ENCODE measurements at regions not wholly inside any gene's neighbourhood (a gene's known extent, or its start where the extent isn't known, plus 50 kb on each side); places are given as distances from the start of the nearest gene placed in this dataset.

- TF ChIP-seq ZNF114 (CRISPR knock-in tag; IDR thresholded peaks at IDR 0.05) (no peak), EZH2phosphoT487 (IDR thresholded peaks at IDR 0.05; ENCODE audit: unreplicated experiment) (no peak), CTCF (conservative IDR thresholded peaks at IDR 0.05; ENCODE audit: low read depth in 2 of 2) (no peak)
Observed at GRCh38 chr10:22478555-22479334, 133.4 kb downstream of the SPAG6 start.

All from GM23338 (cell line).